Stimulated activated CD8-positive, alpha-beta memory T cell treated with anti-CD3 and anti-CD28 coated beads, Interleukin-2, amount 100 ng/mL, for 48 hours (primary cell): ENCODE measurements at regions not wholly inside any gene's neighbourhood (a gene's known extent, or its start where the extent isn't known, plus 50 kb on each side); places are given as distances from the start of the nearest gene placed in this dataset.
"Not testable (repeated sequence)": the region's sequence is repeated elsewhere in the genome, so short reads cannot be mapped to it uniquely, and the experiment has no call there.

ENCODE experiments used
- DNase-seq, 2 donors: peaks; one replicate each; pipeline ENCODE4 v3.0.0-alpha.2; 2020; ENCODE audit warnings: low read depth in 2 of 2

GRCh38 chr21:6428498-6429092 is 4092.8 kb upstream of the TPTE start:
- DNase-seq: not testable (repeated sequence)

GRCh38 chr21:6429924-6430323 is 4091.5 kb upstream of the TPTE start:
- DNase-seq: not testable (repeated sequence)

DNA sequence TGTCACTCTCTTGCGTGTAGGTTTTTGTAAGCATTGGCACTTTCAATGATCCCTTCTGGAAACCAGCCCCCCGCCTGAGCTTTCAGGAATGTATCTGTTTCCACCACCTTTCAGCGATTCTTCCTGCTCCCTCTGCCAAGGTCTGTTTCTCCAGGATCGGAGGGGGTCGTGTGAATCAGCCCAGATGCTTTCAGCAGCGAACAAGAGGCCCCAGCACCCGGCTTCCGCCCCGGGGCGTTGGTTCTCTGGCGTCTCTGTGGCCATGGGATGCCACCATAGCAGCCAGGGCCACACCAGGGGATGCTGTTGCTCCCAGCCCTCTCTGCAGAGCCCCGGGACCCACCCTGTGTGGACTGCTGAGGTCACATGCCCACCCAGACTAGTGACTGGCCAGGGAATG is 4088.2 kb upstream of the TPTE start:
- DNase-seq: not testable (repeated sequence)

GRCh38 chr21:6436205-6436604 is 4085.2 kb upstream of the TPTE start:
- not testable (repeated sequence) for DNase-seq

GRCh38 chr21:6436971-6437833 is 4084.2 kb upstream of the TPTE start:
- not testable (repeated sequence) for DNase-seq

DNA sequence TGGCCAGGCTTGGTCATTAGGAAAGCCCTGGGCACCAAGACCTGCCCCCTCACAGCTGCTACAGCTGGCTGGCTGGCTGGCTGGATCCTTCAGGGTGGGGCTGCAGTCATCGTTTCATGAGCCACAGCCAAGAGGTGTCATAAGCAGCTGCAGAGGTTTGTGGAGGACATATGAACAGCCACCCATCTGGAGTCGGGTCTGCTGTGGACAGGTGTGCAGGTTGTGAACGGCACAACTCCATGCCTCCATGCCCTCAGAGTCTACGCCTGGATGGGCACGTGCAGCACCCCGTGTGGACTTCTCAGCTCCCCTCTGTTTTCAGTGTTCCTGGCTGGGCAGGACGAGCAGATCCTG is 4083.6 kb upstream of the TPTE start:
- not testable (repeated sequence) for DNase-seq

- not testable (repeated sequence) for DNase-seq
Observed at GRCh38 chr21:6439058-6439457, 4082.3 kb upstream of the TPTE start.

DNA sequence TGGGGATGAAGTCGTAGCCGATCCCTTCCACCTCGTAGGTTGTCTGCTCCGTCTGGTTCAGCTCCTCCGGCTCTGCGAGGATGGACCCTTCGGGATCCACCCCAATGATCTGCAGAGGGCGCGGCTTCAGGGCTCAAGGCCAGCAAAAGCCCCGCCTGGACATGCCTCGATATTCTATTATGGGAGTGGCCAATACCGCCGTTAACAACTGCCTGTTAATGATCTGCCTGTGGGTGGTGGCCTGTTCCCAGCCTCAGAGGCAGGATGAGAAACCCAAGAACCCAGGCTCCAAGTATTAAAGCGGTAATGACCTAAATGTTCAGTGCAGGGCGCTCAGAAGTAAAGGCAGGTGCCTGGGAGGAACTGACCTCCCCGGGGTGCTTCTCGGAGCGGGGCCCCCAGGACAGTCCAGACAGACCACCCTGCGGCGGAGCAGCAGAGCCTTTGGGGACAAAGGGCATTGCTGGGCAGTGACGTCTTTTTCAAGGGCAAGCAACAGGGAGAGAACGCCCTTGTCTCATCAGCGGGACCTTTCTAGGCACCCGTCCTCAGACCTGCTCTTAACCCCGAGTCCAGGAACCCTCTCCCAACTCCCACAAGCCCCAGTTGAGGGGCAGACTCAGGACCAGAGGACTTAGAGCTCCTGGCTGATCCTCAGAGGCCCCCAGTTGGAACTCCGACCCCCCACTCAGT is 4066.6 kb upstream of the TPTE start:
- DNase-seq: not testable (repeated sequence)

- DNase-seq: not testable (repeated sequence)
Observed at GRCh38 chr21:6456011-6456661, 4065.2 kb upstream of the TPTE start.

GRCh38 chr21:6459761-6460160 is 4061.6 kb upstream of the TPTE start:
- not testable (repeated sequence) for DNase-seq

DNA sequence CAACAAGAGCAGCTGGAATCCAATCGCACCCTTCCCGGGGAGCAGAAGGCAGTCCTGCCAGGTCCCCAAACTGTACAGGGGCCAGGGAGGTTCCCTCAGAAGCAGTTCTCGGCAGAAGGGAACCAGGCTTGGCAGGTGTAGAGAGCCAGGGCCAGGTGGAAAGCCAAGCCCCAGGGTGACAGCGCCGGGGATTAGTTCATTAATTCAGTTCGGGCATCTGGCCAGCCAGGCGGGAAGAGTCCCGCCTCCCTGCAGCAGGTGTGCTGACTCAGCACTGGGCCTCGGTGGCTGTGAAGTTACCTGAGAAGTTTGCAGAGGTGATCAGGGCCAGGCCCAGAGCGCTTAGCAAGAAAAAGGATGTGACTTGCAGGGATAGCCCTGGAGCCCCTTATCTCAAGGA is 4060.0 kb upstream of the TPTE start:
- not testable (repeated sequence) for DNase-seq

DNA sequence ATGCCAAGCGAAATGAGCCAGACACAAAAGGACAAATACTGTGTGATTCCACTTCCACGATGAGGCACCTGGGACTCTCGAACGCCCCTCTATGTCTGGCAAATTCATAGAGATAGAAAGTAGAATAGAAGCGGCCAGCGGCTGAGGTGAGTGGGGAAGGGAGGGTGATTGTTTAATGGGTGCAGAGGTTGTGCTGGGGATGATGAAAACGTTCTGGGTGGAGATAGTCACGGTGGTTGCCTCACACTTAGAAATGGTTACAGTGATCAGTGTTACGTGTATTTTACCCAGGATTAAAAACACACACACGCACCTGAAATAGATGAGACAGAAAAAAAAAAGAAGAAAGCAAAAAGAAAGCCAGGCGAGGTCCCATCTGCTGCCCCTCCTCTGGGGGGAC is 4057.0 kb upstream of the TPTE start:
- not testable (repeated sequence) for DNase-seq

DNA sequence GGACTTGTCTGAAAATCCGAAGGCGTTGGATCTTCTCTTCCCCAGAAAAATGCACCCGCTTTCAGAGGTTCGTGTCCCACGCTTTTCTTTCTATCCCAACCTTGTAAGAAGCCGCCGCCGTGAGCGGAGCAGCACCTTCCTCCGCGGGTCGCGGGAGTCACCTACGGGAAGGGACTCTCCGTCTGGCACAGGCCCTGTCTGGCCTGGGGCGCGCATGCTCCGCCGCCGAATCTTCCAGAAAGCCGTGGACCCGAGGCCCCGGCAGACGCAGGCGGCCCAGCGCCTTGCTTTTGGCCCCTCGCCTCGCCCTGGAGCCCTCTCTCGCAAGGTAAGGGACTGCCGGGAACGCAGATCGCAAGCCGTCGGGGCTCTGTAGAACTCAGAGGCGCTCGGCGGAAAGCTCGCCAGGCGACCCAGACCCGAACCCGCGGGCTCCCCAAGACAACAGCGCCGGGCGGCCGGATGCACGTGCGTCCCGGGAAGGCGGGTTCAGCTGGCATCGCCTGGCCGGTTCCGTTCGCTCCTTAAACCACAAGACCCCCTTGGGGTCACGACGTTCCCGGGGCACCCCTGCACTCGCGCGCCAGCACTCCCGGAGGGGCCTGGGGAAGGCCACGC is 4055.2 kb upstream of the TPTE start:
- not testable (repeated sequence) for DNase-seq

DNA sequence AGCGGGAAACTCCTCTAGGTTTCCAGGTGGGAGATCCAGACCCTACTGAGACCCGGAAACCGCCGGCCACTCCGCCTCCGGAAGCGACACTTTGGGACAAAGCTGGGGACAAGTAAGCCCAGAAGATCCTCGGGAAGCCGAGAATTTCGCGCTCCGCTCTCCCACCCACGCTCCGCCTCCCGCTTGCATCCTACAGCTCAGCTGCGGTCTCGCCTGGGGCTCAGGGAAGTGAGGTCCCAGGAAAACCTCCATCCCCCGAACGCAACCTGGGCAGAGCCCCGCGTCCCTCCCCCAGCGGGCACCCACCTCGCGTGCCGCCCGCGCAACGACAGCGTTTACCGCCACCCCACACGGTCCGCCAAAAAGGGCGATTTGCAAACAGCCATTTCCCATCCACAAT is 4054.7 kb upstream of the TPTE start:
- not testable (repeated sequence) for DNase-seq

GRCh38 chr21:6467189-6467774 is 4054.1 kb upstream of the TPTE start:
- DNase-seq: not testable (repeated sequence)

DNA sequence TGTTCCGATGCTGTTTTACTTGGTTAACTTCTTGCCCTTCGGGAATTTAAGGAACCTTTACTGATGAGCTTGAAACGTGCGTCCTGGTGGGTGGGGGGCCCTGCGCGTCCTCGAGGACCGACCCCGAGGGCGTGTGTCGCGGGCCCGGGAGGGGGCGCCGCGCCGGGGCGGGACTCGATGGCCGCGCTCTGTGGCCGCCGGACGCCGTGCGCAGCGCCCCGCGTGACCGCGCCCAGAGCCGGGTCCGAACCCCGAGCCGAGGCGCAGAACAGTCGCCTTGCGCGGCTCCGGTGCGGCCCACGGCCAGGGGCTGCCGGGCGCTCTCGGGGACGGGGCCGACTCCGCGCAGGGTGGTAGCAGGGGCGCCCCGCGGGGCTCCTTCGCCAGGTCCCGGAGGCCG is 4053.5 kb upstream of the TPTE start:
- not testable (repeated sequence) for DNase-seq

- DNase-seq: not testable (repeated sequence)
Observed at GRCh38 chr21:6468331-6468860, 4053.0 kb upstream of the TPTE start.

- DNase-seq: not testable (repeated sequence)
Observed at GRCh38 chr21:6474250-6474968, 4047.0 kb upstream of the TPTE start.

- DNase-seq: not testable (repeated sequence)
Observed at GRCh38 chr21:6481116-6481515, 4040.3 kb upstream of the TPTE start.

DNA sequence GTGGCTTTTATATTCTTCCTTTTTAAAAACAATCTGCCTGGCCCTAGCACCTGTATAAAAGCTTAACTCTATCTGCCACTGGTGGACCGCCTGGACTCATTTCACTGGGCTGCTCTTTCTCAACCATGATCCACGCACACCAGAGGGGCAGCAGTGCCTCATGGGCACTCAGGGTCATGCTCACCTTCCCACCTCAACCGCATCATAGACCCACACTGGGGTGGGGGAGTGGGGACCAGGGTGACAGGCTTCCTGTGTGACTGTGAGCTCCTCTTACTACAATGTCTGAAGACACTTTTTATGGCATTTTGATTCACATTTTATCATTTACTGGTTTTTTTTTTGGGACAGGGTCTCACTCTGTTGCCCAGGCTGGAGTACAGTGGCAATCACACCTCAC is 4038.8 kb upstream of the TPTE start:
- not testable (repeated sequence) for DNase-seq
